WTC11 (cell line): ENCODE measurements at regions not wholly inside any gene's neighbourhood (a gene's known extent, or its start where the extent isn't known, plus 50 kb on each side); places are given as distances from the start of the nearest gene placed in this dataset.

Source experiments
- ATAC-seq: fragments of 200-7000 bp; cut with Tn5 transposase; 2 replicates; pipeline ENCODE4 v1.10.0; 2021; ENCODE audit warnings: mild to moderate bottlenecking, moderate library complexity
- CTCF ChIA-PET: fragments of 300-600 bp; sonication (Branson Sonifier 250); formaldehyde crosslinking; loops from one replicate; lab custom pipeline; 2021; ENCODE audit warnings: antibody characterized with exemption; lab: Charles Lee
- POLR2A ChIA-PET: fragments of 350-600 bp; sonication (Branson Sonifier 250); formaldehyde crosslinking; loops from one replicate; lab custom pipeline; 2021; ENCODE audit warnings: antibody characterized with exemption; lab: Charles Lee
- DNase-seq: peaks from one replicate; pipeline ENCODE4 v3.0.0; 2021; ENCODE audit warnings: low spot score
- H3K27ac Mint-ChIP-seq: 2 replicates; pipeline ENCODE4 v1.8.0; 2021; ENCODE audit warnings: mixed read lengths
- H3K27me3 Mint-ChIP-seq: 2 replicates; pipeline ENCODE4 v1.8.0; 2021; ENCODE audit warnings: low read depth, mild to moderate bottlenecking, moderate library complexity, mixed read lengths
- H3K36me3 Mint-ChIP-seq: 2 replicates; pipeline ENCODE4 v1.8.0; 2021; ENCODE audit warnings: mixed read lengths
- H3K4me1 Mint-ChIP-seq: 2 replicates; pipeline ENCODE4 v1.8.0; 2022; ENCODE audit warnings: mixed read lengths
- H3K4me3 Mint-ChIP-seq: 2 replicates; pipeline ENCODE4 v1.8.0; 2021; ENCODE audit warnings: mild to moderate bottlenecking, moderate library complexity, mixed read lengths
- H3K9me3 Mint-ChIP-seq: 2 replicates; pipeline ENCODE4 v1.8.0; 2021; ENCODE audit warnings: mixed read lengths
- AR ChIP-seq: fragments of 250-450 bp; sonication (Bioruptor Pico); IDR thresholded peaks from 2 replicates; pipeline ENCODE4 v1.9.0; 2021; ENCODE audit warnings: mild to moderate bottlenecking
- ATF3 ChIP-seq: sonication (generic); formaldehyde crosslinking; conservative IDR thresholded peaks from 2 replicates; pipeline ENCODE4 v1.8.1; 2022; ENCODE audit warnings: mild to moderate bottlenecking, missing genetic modification reagents
- E2F1 ChIP-seq: sonication (generic); formaldehyde crosslinking; IDR thresholded peaks from 2 replicates; pipeline ENCODE4 v1.8.0; 2022; ENCODE audit warnings: mild to moderate bottlenecking, missing genetic modification reagents
- E2F5 ChIP-seq: sonication (generic); formaldehyde crosslinking; IDR thresholded peaks from 2 replicates; pipeline ENCODE4 v1.8.1; 2022; ENCODE audit warnings: mild to moderate bottlenecking, moderate library complexity, missing genetic modification reagents
- ETV6 ChIP-seq: sonication (generic); formaldehyde crosslinking; IDR thresholded peaks from 2 replicates; pipeline ENCODE4 v1.8.1; 2022; ENCODE audit warnings: mild to moderate bottlenecking, missing genetic modification reagents
- GRHL2 ChIP-seq: fragments of 250-450 bp; sonication (Bioruptor Pico); IDR thresholded peaks from 2 replicates; pipeline ENCODE4 v1.8.0; 2022; ENCODE audit warnings: mild to moderate bottlenecking, moderate library complexity; ENCODE audit not compliant: insufficient replicate concordance, severe bottlenecking
- GTF2I ChIP-seq: fragments of 250-450 bp; sonication (Bioruptor Pico); conservative IDR thresholded peaks from 2 replicates; pipeline ENCODE4 v1.4.0; 2021; ENCODE audit warnings: mild to moderate bottlenecking
- MLX ChIP-seq: sonication (generic); formaldehyde crosslinking; IDR thresholded peaks from 2 replicates; pipeline ENCODE4 v1.8.1; 2023; ENCODE audit warnings: mild to moderate bottlenecking, missing genetic modification reagents, moderate library complexity
- NFATC4 ChIP-seq: fragments of 250-450 bp; sonication (Bioruptor Pico); IDR thresholded peaks from 2 replicates; pipeline ENCODE4 v1.9.0; 2021; ENCODE audit warnings: mild to moderate bottlenecking
- NFYB ChIP-seq: sonication (generic); formaldehyde crosslinking; conservative IDR thresholded peaks from 2 replicates; pipeline ENCODE4 v1.8.0; 2022; ENCODE audit warnings: low read depth, missing genetic modification reagents
- NR2C2 ChIP-seq: sonication (generic); formaldehyde crosslinking; IDR thresholded peaks from 2 replicates; pipeline ENCODE4 v1.8.0; 2022; ENCODE audit warnings: mild to moderate bottlenecking, missing genetic modification reagents
- OVOL2 ChIP-seq: fragments of 250-450 bp; sonication (Bioruptor Pico); IDR thresholded peaks from 2 replicates; pipeline ENCODE4 v1.9.0; 2021; ENCODE audit warnings: mild to moderate bottlenecking, borderline replicate concordance
- SMAD3 ChIP-seq: sonication (generic); formaldehyde crosslinking; IDR thresholded peaks from 2 replicates; pipeline ENCODE4 v1.8.0; 2022; ENCODE audit warnings: missing genetic modification reagents, mild to moderate bottlenecking, borderline replicate concordance
- SOX15 ChIP-seq: fragments of 250-450 bp; sonication (Bioruptor Pico); IDR thresholded peaks from 2 replicates; pipeline ENCODE4 v1.9.0; 2021; ENCODE audit warnings: mild to moderate bottlenecking
- SP1 ChIP-seq: sonication (generic); formaldehyde crosslinking; conservative IDR thresholded peaks from 2 replicates; pipeline ENCODE4 v1.8.1; 2022; ENCODE audit warnings: missing genetic modification reagents
- TP53 ChIP-seq: sonication (generic); formaldehyde crosslinking; IDR thresholded peaks from 2 replicates; pipeline ENCODE4 v1.8.1; 2023; ENCODE audit warnings: mild to moderate bottlenecking, missing genetic modification reagents
- USF2 ChIP-seq: sonication (generic); formaldehyde crosslinking; IDR thresholded peaks from 2 replicates; pipeline ENCODE4 v1.8.1; 2023; ENCODE audit warnings: mild to moderate bottlenecking, missing genetic modification reagents, moderate library complexity
- ZNF138 ChIP-seq: sonication (generic); formaldehyde crosslinking; conservative IDR thresholded peaks from 2 replicates; pipeline ENCODE4 v1.8.1; 2022; ENCODE audit warnings: mild to moderate bottlenecking, moderate library complexity, missing genetic modification reagents
- ZNF281 ChIP-seq: sonication (generic); formaldehyde crosslinking; IDR thresholded peaks from 2 replicates; pipeline ENCODE4 v1.8.0; 2023; ENCODE audit warnings: mild to moderate bottlenecking, missing genetic modification reagents
- ZNF396 ChIP-seq: fragments of 250-450 bp; sonication (Bioruptor Pico); IDR thresholded peaks from 2 replicates; pipeline ENCODE4 v1.8.0; 2021; ENCODE audit warnings: mild to moderate bottlenecking, moderate library complexity, borderline replicate concordance
- ZNF512 ChIP-seq: sonication (generic); formaldehyde crosslinking; IDR thresholded peaks from 2 replicates; pipeline ENCODE4 v1.8.1; 2022; ENCODE audit warnings: missing genetic modification reagents, borderline replicate concordance

- no peak overlapping the region for H3K4me3 Mint-ChIP-seq
- DNase-seq (no peak), ATAC-seq (no peak)
- H3K27me3 Mint-ChIP-seq, result no peaks in the 10 kb centered on the region
- peaks cover 30% of the 10 kb centered on the region for H3K4me1 Mint-ChIP-seq
- ChIA-PET POLR2A (interaction anchor here (0.6 kb wide), 1 partner anchor 22 kb away, joined by 4 read pairs; no protein-coding TSS in a partner anchor), CTCF (no interaction called here)
- H3K9me3 Mint-ChIP-seq, result peaks cover 21% of the 10 kb centered on the region
- H3K36me3 Mint-ChIP-seq, result peaks cover 11% of the 10 kb centered on the region
- no peak overlapping the region; the same call in 1 of the 2 replicates for H3K27ac Mint-ChIP-seq
- TF ChIP-seq NFATC4 (CRISPR knock-in tag) (no peak), SMAD3 (CRISPR knock-in tag) (no peak), ATF3 (CRISPR knock-in tag) (no peak), ZNF396 (CRISPR knock-in tag) (no peak), USF2 (CRISPR knock-in tag) (no peak), AR (CRISPR knock-in tag) (no peak), ETV6 (CRISPR knock-in tag) (no peak), TP53 (no peak), SP1 (CRISPR knock-in tag) (no peak), SOX15 (no peak), NR2C2 (CRISPR knock-in tag) (no peak), GRHL2 (CRISPR knock-in tag) (no peak), ZNF138 (CRISPR knock-in tag) (no peak)
- TF ChIP-seq, all 79 proteins: peak for 0
Observed at GRCh38 chr12:18864900-18865561, 127.1 kb downstream of the CAPZA3 start.

- Mint-ChIP-seq H3K9me3 (peaks cover 10% of the 10 kb centered on the region), H3K4me3 (no peak overlapping the region), H3K36me3 (peaks cover 6% of the 10 kb centered on the region), H3K27ac (no peak overlapping the region), H3K27me3 (no peaks in the 10 kb centered on the region), H3K4me1 (peaks cover 25% of the 10 kb centered on the region)
- DNase-seq (no peak), ATAC-seq (no peak)
- ChIA-PET CTCF (no interaction called here), POLR2A (interaction anchor here (0.6 kb wide), 1 partner anchor 227 kb away, joined by 3 read pairs; no protein-coding TSS in a partner anchor)
- TF ChIP-seq MLX (CRISPR knock-in tag) (no peak), OVOL2 (no peak), E2F1 (CRISPR knock-in tag) (no peak), E2F5 (CRISPR knock-in tag) (no peak), ZNF138 (CRISPR knock-in tag) (no peak), GTF2I (CRISPR knock-in tag) (no peak), ZNF281 (no peak), ZNF512 (CRISPR knock-in tag) (no peak), NFYB (CRISPR knock-in tag) (no peak)
Observed at GRCh38 chr12:18868717-18869116, 130.8 kb downstream of the CAPZA3 start.
